ENCODE measurements at regions not wholly inside any gene's neighbourhood (a gene's known extent, or its start where the extent isn't known, plus 50 kb on each side); places are given as distances from the start of the nearest gene placed in this dataset.
"Not testable (repeated sequence)": the region's sequence is repeated elsewhere in the genome, so short reads cannot be mapped to it uniquely, and the experiment has no call there.

GRCh38 chr2:183788796-183789195, 664.6 kb downstream of the NUP35 start:
- peaks cover 0 to 33% (median 7%) of the 10 kb centered on the region in 11 donors for H3K9me3 Mint-ChIP-seq
- ATAC-seq; H3K36me3 Mint-ChIP-seq; intact Hi-C loops (cut with micrococcal nuclease); CTCF ChIA-PET; H3K4me3 ChIP-seq (ENCODE audit: low read length); H3K27ac Mint-ChIP-seq; POLR2A ChIA-PET; H3K4me1 ChIP-seq (ENCODE audit: control insufficient read depth in 2 of 2, insufficient read depth in 2 of 2, low read length in 2 of 2); H3K27me3 ChIP-seq (ENCODE audit: control insufficient read depth in 2 of 2, insufficient read depth in 2 of 2, low read length in 2 of 2); H3K27ac ChIP-seq (ENCODE audit: low read depth, low read length); H3K27me3 Mint-ChIP-seq; H3K4me1 Mint-ChIP-seq; H3K36me3 ChIP-seq (ENCODE audit: control insufficient read depth in 2 of 3, insufficient read depth in 3 of 3, low read length in 3 of 3); H3K9me3 ChIP-seq (ENCODE audit: control insufficient read depth in 2 of 3, low read length in 3 of 3); DNase-seq; H3K4me3 Mint-ChIP-seq: not testable (repeated sequence)

DNA sequence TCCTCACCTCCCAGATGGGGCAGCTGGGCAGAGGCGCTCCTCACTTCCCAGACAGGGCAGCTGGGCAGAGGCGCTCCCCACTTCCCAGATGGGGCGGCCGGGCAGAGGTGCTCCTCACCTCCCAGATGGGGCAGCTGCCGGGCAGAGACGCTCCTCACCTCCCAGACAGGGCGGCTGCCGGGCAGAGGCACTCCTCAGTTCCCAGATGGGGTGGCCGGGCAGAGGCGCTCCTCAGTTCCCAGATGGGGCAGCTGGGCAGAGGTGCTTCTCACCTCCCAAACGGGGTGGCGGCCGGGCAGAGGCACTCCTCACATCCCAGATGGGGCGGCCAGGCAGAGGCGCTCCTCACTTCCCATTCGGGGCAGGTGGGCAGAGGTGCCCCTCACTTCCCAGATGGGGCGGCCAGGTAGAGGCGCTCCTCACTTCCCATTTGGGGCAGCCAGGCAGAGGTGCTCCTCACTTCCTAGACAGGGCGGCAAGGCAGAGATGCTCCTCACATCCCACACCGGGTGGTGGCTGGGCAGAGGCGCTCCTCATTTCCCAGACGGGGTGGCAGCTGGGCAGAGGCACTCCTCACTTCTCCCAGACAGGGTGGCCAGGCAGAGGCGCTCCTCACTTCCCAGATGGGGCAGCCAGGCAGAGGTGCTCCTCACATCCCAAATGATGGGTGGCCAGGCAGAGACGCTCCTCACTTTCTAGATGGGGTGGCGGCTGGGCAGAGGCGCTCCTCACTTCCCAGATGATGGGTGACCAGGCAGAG, 668.1 kb downstream of the NUP35 start:
- H3K4me1 Mint-ChIP-seq; H3K4me1 ChIP-seq (ENCODE audit: control insufficient read depth in 2 of 2, insufficient read depth in 2 of 2, low read length in 2 of 2); H3K36me3 ChIP-seq (ENCODE audit: control insufficient read depth in 2 of 3, insufficient read depth in 3 of 3, low read length in 3 of 3); H3K4me3 ChIP-seq (ENCODE audit: low read length); H3K27ac Mint-ChIP-seq; DNase-seq; H3K36me3 Mint-ChIP-seq; CTCF ChIA-PET; H3K27me3 Mint-ChIP-seq; H3K27me3 ChIP-seq (ENCODE audit: control insufficient read depth in 2 of 2, insufficient read depth in 2 of 2, low read length in 2 of 2); H3K27ac ChIP-seq (ENCODE audit: low read depth, low read length); intact Hi-C loops (cut with micrococcal nuclease); H3K9me3 ChIP-seq (ENCODE audit: control insufficient read depth in 2 of 3, low read length in 3 of 3); POLR2A ChIA-PET; H3K4me3 Mint-ChIP-seq; ATAC-seq: not testable (repeated sequence)
- peaks cover 0 to 42% (median 13%) of the 10 kb centered on the region in 11 donors for H3K9me3 Mint-ChIP-seq

DNA sequence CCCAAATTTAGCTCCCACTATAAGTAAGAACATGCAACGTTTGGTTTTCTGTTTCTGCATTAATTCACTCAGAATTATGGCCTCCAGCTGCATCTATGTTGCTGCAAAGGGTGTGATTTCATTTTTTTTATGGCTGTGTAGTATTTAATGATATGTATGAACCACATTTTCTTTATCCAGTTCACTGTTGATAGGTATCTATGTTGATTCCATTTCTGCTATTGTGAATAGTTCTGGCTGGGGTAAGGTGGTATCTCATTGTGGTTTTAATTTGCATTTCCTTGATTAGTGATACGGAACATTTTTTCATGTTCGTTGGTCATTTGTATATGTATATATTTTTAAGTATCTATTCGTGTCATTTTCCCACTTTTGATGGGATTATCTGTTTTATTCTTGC, 674.3 kb downstream of the NUP35 start:
- peaks cover 0 to 3% (median 3%) of the 10 kb centered on the region in 3 experiments for H3K9me3 ChIP-seq (ENCODE audit: control insufficient read depth in 2 of 3, low read length in 3 of 3)
- peaks cover 4 to 43% (median 11%) of the 10 kb centered on the region in 11 donors for H3K9me3 Mint-ChIP-seq
- H3K27me3 Mint-ChIP-seq, result no peaks in the 10 kb centered on the region
- H3K36me3 Mint-ChIP-seq, result no peaks in the 10 kb centered on the region
- no peak overlapping the region for H3K27ac Mint-ChIP-seq
- no peak overlapping the region for H3K27ac ChIP-seq (ENCODE audit: low read depth, low read length)
- H3K4me1 ChIP-seq (ENCODE audit: control insufficient read depth in 2 of 2, insufficient read depth in 2 of 2, low read length in 2 of 2), result no peaks in the 10 kb centered on the region
- intact Hi-C loops (cut with micrococcal nuclease), result no loop called here
- POLR2A ChIA-PET, result no interaction called here
- no peaks in the 10 kb centered on the region for H3K4me1 Mint-ChIP-seq
- ATAC-seq (no peak), DNase-seq (no peak)
- no peak overlapping the region for H3K4me3 ChIP-seq (ENCODE audit: low read length)
- H3K27me3 ChIP-seq (ENCODE audit: control insufficient read depth in 2 of 2, insufficient read depth in 2 of 2, low read length in 2 of 2), result no peaks in the 10 kb centered on the region
- no peaks in the 10 kb centered on the region for H3K36me3 ChIP-seq (ENCODE audit: control insufficient read depth in 2 of 3, insufficient read depth in 3 of 3, low read length in 3 of 3)
- no peak overlapping the region for H3K4me3 Mint-ChIP-seq
- CTCF ChIA-PET, result no interaction called here

DNA sequence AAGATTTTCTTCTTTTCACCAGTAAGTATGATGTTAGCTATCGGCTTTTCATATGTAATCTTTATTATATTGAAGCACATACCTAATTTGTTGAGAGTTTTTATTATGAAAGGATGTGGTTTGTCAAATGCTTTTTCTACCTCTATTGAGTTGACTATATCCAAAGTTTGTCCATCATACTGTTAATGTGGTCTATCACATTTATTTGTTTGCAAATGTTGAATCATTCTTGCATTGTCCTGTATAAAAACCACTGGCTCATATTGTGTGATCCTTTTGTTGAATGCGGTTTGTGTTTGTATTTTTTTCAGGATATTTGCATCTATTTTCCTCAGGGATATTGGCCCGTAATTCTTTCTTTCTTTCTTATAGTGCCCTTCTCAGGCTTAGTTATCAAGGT, 675.5 kb downstream of the NUP35 start:
- no peak overlapping the region for H3K27ac ChIP-seq (ENCODE audit: low read depth, low read length)
- no peak overlapping the region for H3K27ac Mint-ChIP-seq
- H3K4me3 ChIP-seq (ENCODE audit: low read length), result no peak overlapping the region
- no peaks in the 10 kb centered on the region for H3K27me3 ChIP-seq (ENCODE audit: control insufficient read depth in 2 of 2, insufficient read depth in 2 of 2, low read length in 2 of 2)
- no peaks in the 10 kb centered on the region for H3K36me3 ChIP-seq (ENCODE audit: control insufficient read depth in 2 of 3, insufficient read depth in 3 of 3, low read length in 3 of 3)
- no peaks in the 10 kb centered on the region for H3K27me3 Mint-ChIP-seq
- peaks cover 0 to 6% (median 3%) of the 10 kb centered on the region in 3 experiments for H3K9me3 ChIP-seq (ENCODE audit: control insufficient read depth in 2 of 3, low read length in 3 of 3)
- H3K9me3 Mint-ChIP-seq, result peaks cover 0 to 37% (median 11%) of the 10 kb centered on the region in 11 donors
- CTCF ChIA-PET, result no interaction called here
- H3K36me3 Mint-ChIP-seq, result no peaks in the 10 kb centered on the region
- no peaks in the 10 kb centered on the region for H3K4me1 Mint-ChIP-seq
- POLR2A ChIA-PET, result no interaction called here
- no peak overlapping the region for H3K4me3 Mint-ChIP-seq
- DNase-seq, result no peak
- ATAC-seq, result no peak
- intact Hi-C loops (cut with micrococcal nuclease), result no loop called here
- no peaks in the 10 kb centered on the region for H3K4me1 ChIP-seq (ENCODE audit: control insufficient read depth in 2 of 2, insufficient read depth in 2 of 2, low read length in 2 of 2)

DNA sequence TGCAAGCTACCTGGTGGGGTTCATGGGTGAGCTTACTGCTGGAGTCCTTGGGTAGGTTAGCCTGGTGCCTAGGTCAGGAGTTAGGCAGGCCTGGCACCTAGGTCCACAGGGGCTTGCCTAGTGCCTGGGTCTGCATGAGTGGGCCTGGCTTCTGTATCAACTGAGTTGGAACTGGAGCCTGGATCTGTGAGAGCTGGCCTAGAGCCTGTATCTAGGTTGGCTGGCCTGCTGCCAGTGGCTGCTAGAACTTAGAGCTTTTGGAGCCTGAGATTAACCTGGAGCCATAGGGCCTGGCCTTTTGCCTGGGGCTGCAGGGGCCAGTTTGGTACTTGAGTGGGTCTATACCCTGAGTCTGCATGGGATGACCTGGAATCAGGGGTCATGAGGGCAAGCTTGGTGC, 679.4 kb downstream of the NUP35 start:
- no peaks in the 10 kb centered on the region for H3K27me3 Mint-ChIP-seq
- no peaks in the 10 kb centered on the region for H3K36me3 ChIP-seq (ENCODE audit: control insufficient read depth in 2 of 3, insufficient read depth in 3 of 3, low read length in 3 of 3)
- H3K9me3 Mint-ChIP-seq, result peaks cover 0 to 28% (median 10%) of the 10 kb centered on the region in 11 donors
- no peak for ATAC-seq
- no peak overlapping the region for H3K4me3 ChIP-seq (ENCODE audit: low read length)
- H3K36me3 Mint-ChIP-seq, result no peaks in the 10 kb centered on the region
- intact Hi-C loops (cut with micrococcal nuclease), result no loop called here
- ChIA-PET POLR2A (no interaction called here), CTCF (no interaction called here)
- H3K4me1 ChIP-seq (ENCODE audit: control insufficient read depth in 2 of 2, insufficient read depth in 2 of 2, low read length in 2 of 2), result no peaks in the 10 kb centered on the region
- H3K9me3 ChIP-seq (ENCODE audit: control insufficient read depth in 2 of 3, low read length in 3 of 3), result peaks cover 0 to 6% (median 3%) of the 10 kb centered on the region in 3 experiments
- DNase-seq, result no peak
- H3K4me1 Mint-ChIP-seq, result no peaks in the 10 kb centered on the region
- H3K4me3 Mint-ChIP-seq, result no peak overlapping the region
- no peak overlapping the region for H3K27ac Mint-ChIP-seq
- H3K27ac ChIP-seq (ENCODE audit: low read depth, low read length), result no peak overlapping the region
- no peaks in the 10 kb centered on the region for H3K27me3 ChIP-seq (ENCODE audit: control insufficient read depth in 2 of 2, insufficient read depth in 2 of 2, low read length in 2 of 2)

DNA sequence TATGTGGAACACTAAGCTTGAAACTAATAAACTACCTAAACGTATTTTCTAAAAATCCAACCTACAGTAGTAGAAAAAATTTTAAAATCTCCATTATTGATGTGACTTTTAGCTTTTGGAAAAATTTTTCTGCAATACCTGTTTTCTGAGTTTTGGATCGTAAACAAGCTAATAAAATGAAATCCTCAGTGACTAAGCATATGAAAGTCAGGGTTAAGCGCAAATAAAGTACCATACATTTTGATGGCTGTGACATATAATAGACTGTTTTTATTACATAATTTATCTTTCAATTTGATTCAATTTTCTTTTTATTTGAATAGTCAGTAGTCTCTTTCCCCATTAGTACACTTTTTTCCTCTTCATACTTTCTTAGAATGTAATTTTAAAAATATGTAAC, 683.6 kb downstream of the NUP35 start:
- ChIA-PET CTCF (interaction anchor here (0.6 kb wide), 1 partner anchor 1497 kb away, joined by 5 read pairs; no protein-coding TSS in a partner anchor), POLR2A (no interaction called here)
- Mint-ChIP-seq H3K4me3 (no peak overlapping the region), H3K36me3 (no peaks in the 10 kb centered on the region), H3K27ac (no peak overlapping the region), H3K4me1 (no peaks in the 10 kb centered on the region), H3K9me3 (peaks cover 0 to 16% (median 6%) of the 10 kb centered on the region in 11 donors), H3K27me3 (no peaks in the 10 kb centered on the region)
- no peak overlapping the region for H3K27ac ChIP-seq (ENCODE audit: low read depth, low read length)
- intact Hi-C loops (cut with micrococcal nuclease), result no loop called here
- H3K36me3 ChIP-seq (ENCODE audit: control insufficient read depth in 2 of 3, insufficient read depth in 3 of 3, low read length in 3 of 3), result no peaks in the 10 kb centered on the region
- H3K27me3 ChIP-seq (ENCODE audit: control insufficient read depth in 2 of 2, insufficient read depth in 2 of 2, low read length in 2 of 2), result no peaks in the 10 kb centered on the region
- no peak for DNase-seq
- ATAC-seq, result no peak
- no peak overlapping the region for H3K4me3 ChIP-seq (ENCODE audit: low read length)
- H3K4me1 ChIP-seq (ENCODE audit: control insufficient read depth in 2 of 2, insufficient read depth in 2 of 2, low read length in 2 of 2), result no peaks in the 10 kb centered on the region
- peaks cover 0 to 6% (median 0%) of the 10 kb centered on the region in 3 experiments for H3K9me3 ChIP-seq (ENCODE audit: control insufficient read depth in 2 of 3, low read length in 3 of 3)

- ChIA-PET POLR2A (no interaction called here), CTCF (no interaction called here)
- intact Hi-C loops (cut with micrococcal nuclease), result no loop called here
- no peak overlapping the region for H3K4me3 Mint-ChIP-seq
- Histone ChIP-seq H3K4me1 (ENCODE audit: control insufficient read depth in 2 of 2, insufficient read depth in 2 of 2, low read length in 2 of 2) (no peaks in the 10 kb centered on the region), H3K4me3 (ENCODE audit: low read length) (no peak overlapping the region), H3K27ac (ENCODE audit: low read depth, low read length) (no peak overlapping the region), H3K36me3 (ENCODE audit: control insufficient read depth in 2 of 3, insufficient read depth in 3 of 3, low read length in 3 of 3) (no peaks in the 10 kb centered on the region), H3K9me3 (ENCODE audit: control insufficient read depth in 2 of 3, low read length in 3 of 3) (no peaks in the 10 kb centered on the region), H3K27me3 (ENCODE audit: control insufficient read depth in 2 of 2, insufficient read depth in 2 of 2, low read length in 2 of 2) (no peaks in the 10 kb centered on the region)
- no peak for ATAC-seq
- H3K4me1 Mint-ChIP-seq, result no peaks in the 10 kb centered on the region
- no peak overlapping the region for H3K27ac Mint-ChIP-seq
- DNase-seq, result no peak
- no peaks in the 10 kb centered on the region for H3K27me3 Mint-ChIP-seq
- peaks cover 0 to 16% (median 1%) of the 10 kb centered on the region in 11 donors for H3K9me3 Mint-ChIP-seq
- H3K36me3 Mint-ChIP-seq, result no peaks in the 10 kb centered on the region
Measured at GRCh38 chr2:183809404-183809803, 685.2 kb downstream of the NUP35 start.

Data from naive thymus-derived CD4-positive, alpha-beta T cell (primary cell).